CD4-positive, alpha-beta T cell (primary cell): ENCODE measurements at regions not wholly inside any gene's neighbourhood (a gene's known extent, or its start where the extent isn't known, plus 50 kb on each side); places are given as distances from the start of the nearest gene placed in this dataset.

Experiments used
- ATAC-seq: fragments of 200-7000 bp; cut with Tn5 transposase; one replicate; pipeline ENCODE4 v1.10.0; 2022; ENCODE audit warnings: mild to moderate bottlenecking; ENCODE audit not compliant: poor library complexity
- CTCF ChIA-PET: fragments of 350-600 bp; sonication (Branson Sonifier 250); formaldehyde crosslinking; loops from one replicate; lab custom pipeline; 2021; ENCODE audit warnings: antibody characterized with exemption, inconsistent platforms; lab: Charles Lee
- POLR2A ChIA-PET: fragments of 350-600 bp; sonication (Branson Sonifier 250); formaldehyde crosslinking; loops from one replicate; lab custom pipeline; 2021; ENCODE audit warnings: antibody characterized with exemption, inconsistent platforms; lab: Charles Lee
- DNase-seq, 14 experiments: peaks; one replicate each; pipeline ENCODE4 v3.0.0-alpha.2; 2013 to 2020; ENCODE audit warnings: mixed read lengths in 2 of 14
- H3K27ac ChIP-seq, 2 donors: one replicate each; pipeline versions ENCODE4 v1.5.1 to v1.7.0; 2013; ENCODE audit warnings: low read length in 2 of 2, low read depth in 1 of 2, mild to moderate bottlenecking in 1 of 2
- H3K27me3 ChIP-seq, 2 experiments: 1 replicate in 1 of 2; 2 replicates in 1 of 2; pipeline versions ENCODE4 v1.6.1 to v1.7.0; 2013; ENCODE audit warnings: low read length in 2 of 2, control low read depth in 1 of 2, mild to moderate bottlenecking in 1 of 2, moderate library complexity in 1 of 2; ENCODE audit not compliant: insufficient read depth in 2 of 2, control insufficient read depth in 1 of 2
- H3K36me3 ChIP-seq: one replicate; pipeline ENCODE4 v1.6.1; 2013; ENCODE audit warnings: low read length, control low read depth; ENCODE audit not compliant: insufficient read depth
- H3K4me1 ChIP-seq: one replicate; pipeline ENCODE4 v1.6.1; 2013; ENCODE audit warnings: low read length, control low read depth; ENCODE audit not compliant: insufficient read depth
- H3K4me3 ChIP-seq: one replicate; pipeline ENCODE4 v1.5.1; 2013; ENCODE audit warnings: mild to moderate bottlenecking, low read length, moderate library complexity
- H3K9me3 ChIP-seq, 2 experiments: 1 replicate in 1 of 2; 2 replicates in 1 of 2; pipeline versions ENCODE4 v1.6.1 to v1.7.0; 2013; ENCODE audit warnings: low read length in 2 of 2, mild to moderate bottlenecking in 2 of 2, control low read depth in 1 of 2, moderate library complexity in 1 of 2; ENCODE audit not compliant: control insufficient read depth in 1 of 2, insufficient read depth in 1 of 2
- H3K27ac Mint-ChIP-seq: one replicate; pipeline ENCODE4 v1.8.0; 2020; ENCODE audit warnings: mixed read lengths
- H3K27me3 Mint-ChIP-seq: one replicate; pipeline ENCODE4 v1.8.0; 2021; ENCODE audit warnings: mixed read lengths
- H3K36me3 Mint-ChIP-seq: one replicate; pipeline ENCODE4 v1.8.0; 2021; ENCODE audit warnings: low read depth, mixed read lengths
- H3K4me1 Mint-ChIP-seq: one replicate; pipeline ENCODE4 v1.8.0; 2021; ENCODE audit warnings: low read depth, mixed read lengths
- H3K4me3 Mint-ChIP-seq: one replicate; pipeline ENCODE4 v1.8.0; 2020; ENCODE audit warnings: mild to moderate bottlenecking, mixed read lengths
- H3K9me3 Mint-ChIP-seq: one replicate; pipeline ENCODE4 v1.8.0; 2020; ENCODE audit warnings: mixed read lengths
- intact Hi-C, 2 experiments: fragments of 100-400 bp; cut with DNase I in 1 of 2; cut with micrococcal nuclease in 1 of 2; formaldehyde crosslinking; loops; one replicate each; pipeline versions ENCODE4 v1.15.1 to v1.9.0; 2023 to 2025; cut with DNase I, micrococcal nuclease
- TF ChIP-seq, protein P1 (sequence below): fragments of 200-600 bp; IDR thresholded peaks from one replicate; pipeline ENCODE4 v1.8.0; 2022; ENCODE audit warnings: antibody characterized with exemption, mild to moderate bottlenecking

DNA sequence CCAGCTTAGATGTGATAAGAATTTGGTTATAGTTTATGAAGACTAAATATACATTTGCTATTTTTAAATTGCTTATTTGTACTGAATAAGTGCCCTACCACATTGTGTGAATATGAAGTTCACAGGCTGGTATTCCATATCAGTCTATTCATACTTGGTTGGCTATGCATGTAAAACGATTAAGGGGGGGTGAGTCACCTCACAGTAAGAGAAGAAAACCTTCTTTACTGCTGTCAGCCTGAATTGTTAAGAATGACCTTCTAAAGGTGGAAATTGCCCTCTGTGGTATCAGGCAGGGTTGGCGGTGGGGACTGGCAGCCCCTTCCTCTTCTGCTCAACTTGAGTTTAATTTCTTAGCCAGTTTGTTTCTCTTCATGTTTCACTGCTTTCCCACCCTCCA, 127.0 kb upstream of the RPS23 start:
- peaks cover 4% of the 10 kb centered on the region for H3K9me3 Mint-ChIP-seq
- H3K27me3 Mint-ChIP-seq = no peaks in the 10 kb centered on the region
- H3K27ac ChIP-seq = no peak overlapping the region
- ATAC-seq (no peak), DNase-seq (no peak)
- ChIA-PET POLR2A (no interaction called here), CTCF (no interaction called here)
- H3K27ac Mint-ChIP-seq = no peak overlapping the region
- no peak overlapping the region for H3K4me3 Mint-ChIP-seq
- H3K4me3 ChIP-seq = no peak overlapping the region
- intact Hi-C loops = no loop called here
- H3K36me3 ChIP-seq = no peaks in the 10 kb centered on the region
- H3K27me3 ChIP-seq = no peaks in the 10 kb centered on the region
- no peaks in the 10 kb centered on the region for H3K36me3 Mint-ChIP-seq
- H3K4me1 ChIP-seq = no peaks in the 10 kb centered on the region
- H3K4me1 Mint-ChIP-seq = no peaks in the 10 kb centered on the region
- TF ChIP-seq, protein P1, sequence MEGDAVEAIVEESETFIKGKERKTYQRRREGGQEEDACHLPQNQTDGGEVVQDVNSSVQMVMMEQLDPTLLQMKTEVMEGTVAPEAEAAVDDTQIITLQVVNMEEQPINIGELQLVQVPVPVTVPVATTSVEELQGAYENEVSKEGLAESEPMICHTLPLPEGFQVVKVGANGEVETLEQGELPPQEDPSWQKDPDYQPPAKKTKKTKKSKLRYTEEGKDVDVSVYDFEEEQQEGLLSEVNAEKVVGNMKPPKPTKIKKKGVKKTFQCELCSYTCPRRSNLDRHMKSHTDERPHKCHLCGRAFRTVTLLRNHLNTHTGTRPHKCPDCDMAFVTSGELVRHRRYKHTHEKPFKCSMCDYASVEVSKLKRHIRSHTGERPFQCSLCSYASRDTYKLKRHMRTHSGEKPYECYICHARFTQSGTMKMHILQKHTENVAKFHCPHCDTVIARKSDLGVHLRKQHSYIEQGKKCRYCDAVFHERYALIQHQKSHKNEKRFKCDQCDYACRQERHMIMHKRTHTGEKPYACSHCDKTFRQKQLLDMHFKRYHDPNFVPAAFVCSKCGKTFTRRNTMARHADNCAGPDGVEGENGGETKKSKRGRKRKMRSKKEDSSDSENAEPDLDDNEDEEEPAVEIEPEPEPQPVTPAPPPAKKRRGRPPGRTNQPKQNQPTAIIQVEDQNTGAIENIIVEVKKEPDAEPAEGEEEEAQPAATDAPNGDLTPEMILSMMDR = no peak
- H3K9me3 ChIP-seq = peaks cover 0 to 8% of the 10 kb centered on the region in 2 experiments

DNA sequence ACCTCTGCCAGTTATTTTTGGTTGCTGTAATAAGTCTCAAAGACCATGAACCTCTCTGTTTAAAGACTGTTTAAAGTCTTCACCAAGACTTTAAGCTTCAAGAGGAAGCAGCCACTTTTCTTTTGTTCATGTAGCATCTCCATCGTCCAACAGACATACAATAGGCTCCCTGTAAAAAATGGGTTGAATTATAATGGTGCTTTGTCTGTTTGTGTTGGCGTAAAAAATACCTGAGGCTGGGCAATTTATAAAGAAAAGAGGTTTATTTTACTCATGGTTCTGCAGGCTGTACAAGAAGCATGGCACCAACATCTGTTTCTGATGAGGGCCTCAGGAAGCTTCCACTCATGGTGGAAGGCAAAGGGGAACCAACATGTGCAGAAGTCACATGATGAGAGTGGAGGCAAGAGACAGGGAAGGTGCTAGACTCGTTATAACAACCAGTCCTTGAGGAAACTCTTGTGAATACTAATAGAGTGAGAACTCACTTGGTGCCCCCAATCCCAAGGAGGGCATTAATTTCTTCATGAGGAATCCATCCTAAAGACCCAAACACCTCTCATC, 126.3 kb upstream of the RPS23 start:
- Histone ChIP-seq H3K27ac (no peak overlapping the region), H3K36me3 (no peaks in the 10 kb centered on the region), H3K4me3 (no peak overlapping the region), H3K4me1 (no peaks in the 10 kb centered on the region), H3K9me3 (peaks cover 0 to 8% of the 10 kb centered on the region in 2 experiments), H3K27me3 (no peaks in the 10 kb centered on the region)
- ChIA-PET POLR2A (interaction anchor here (0.7 kb wide), 1 partner anchor 655 kb away, joined by 4 read pairs; no protein-coding TSS in a partner anchor), CTCF (no interaction called here)
- DNase-seq (no peak), ATAC-seq (no peak)
- H3K27ac Mint-ChIP-seq = no peak overlapping the region
- TF ChIP-seq, protein P1 = no peak
- no peaks in the 10 kb centered on the region for H3K27me3 Mint-ChIP-seq
- intact Hi-C loops = no loop called here
- H3K4me3 Mint-ChIP-seq = no peak overlapping the region
- peaks cover 4% of the 10 kb centered on the region for H3K9me3 Mint-ChIP-seq
- H3K4me1 Mint-ChIP-seq = no peaks in the 10 kb centered on the region
- no peaks in the 10 kb centered on the region for H3K36me3 Mint-ChIP-seq

DNA sequence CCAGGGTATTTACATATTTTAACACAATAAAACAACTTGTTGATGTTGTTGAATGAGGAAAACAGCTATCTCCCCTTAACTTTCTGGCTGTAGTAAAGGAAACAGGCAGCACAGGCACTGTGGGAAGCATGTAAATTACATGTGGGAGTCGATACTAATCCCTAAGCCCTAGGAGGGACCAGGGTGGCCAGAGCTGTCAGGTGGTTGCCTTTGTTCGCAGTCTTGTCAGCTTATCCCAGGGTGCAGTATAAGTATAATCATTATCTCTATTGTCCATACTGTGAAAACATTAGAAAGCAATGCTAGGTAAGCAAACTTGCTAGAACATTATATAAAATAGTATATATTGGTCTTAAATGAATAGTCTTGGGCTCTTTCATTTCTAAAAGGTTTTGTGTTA, 125.6 kb upstream of the RPS23 start:
- peaks cover 0 to 8% of the 10 kb centered on the region in 2 experiments for H3K9me3 ChIP-seq
- no peak overlapping the region for H3K4me3 ChIP-seq
- Mint-ChIP-seq H3K9me3 (peaks cover 4% of the 10 kb centered on the region), H3K27me3 (no peaks in the 10 kb centered on the region), H3K27ac (no peak overlapping the region), H3K4me1 (no peaks in the 10 kb centered on the region), H3K36me3 (no peaks in the 10 kb centered on the region), H3K4me3 (no peak overlapping the region)
- TF ChIP-seq, protein P1 = no peak
- ChIA-PET CTCF (no interaction called here), POLR2A (interaction anchor here (0.7 kb wide), 1 partner anchor 656 kb away, joined by 4 read pairs; no protein-coding TSS in a partner anchor)
- H3K27me3 ChIP-seq = no peaks in the 10 kb centered on the region
- ATAC-seq (no peak), DNase-seq (no peak)
- no peak overlapping the region for H3K27ac ChIP-seq
- no peaks in the 10 kb centered on the region for H3K36me3 ChIP-seq
- H3K4me1 ChIP-seq = no peaks in the 10 kb centered on the region
- intact Hi-C loops = no loop called here
